SK-N-MC (cell line): ENCODE measurements at regions not wholly inside any gene's neighbourhood (a gene's known extent, or its start where the extent isn't known, plus 50 kb on each side); places are given as distances from the start of the nearest gene placed in this dataset.
"Not testable (repeated sequence)": the region's sequence is repeated elsewhere in the genome, so short reads cannot be mapped to it uniquely, and the experiment has no call there.

ENCODE experiments used
- EZH2 ChIP-seq: fragments of 200-600 bp; sonication (generic); IDR thresholded peaks from one replicate; pipeline ENCODE4 v1.6.1; 2017; ENCODE audit warnings: antibody characterized with exemption
- POLR2AphosphoS5 ChIP-seq: IDR thresholded peaks from 2 replicates; pipeline ENCODE4 v1.6.1; 2012; ENCODE audit warnings: mild to moderate bottlenecking, low read depth, low read length, borderline replicate concordance

GRCh38 chrX:6932942-6933341 is 214.6 kb upstream of the STS start:
- not testable (repeated sequence) for TF ChIP-seq POLR2AphosphoS5, EZH2
